Transverse colon (tissue), 4 donors: ENCODE measurements at regions not wholly inside any gene's neighbourhood (a gene's known extent, or its start where the extent isn't known, plus 50 kb on each side); places are given as distances from the start of the nearest gene placed in this dataset.

ENCODE experiments used
- DNase-seq: peaks from one replicate; pipeline ENCODE4 v3.0.0-alpha.2; 2019
- H3K27ac ChIP-seq, 4 donors: fragments of 200-600 bp; sonication (generic); 2 replicates each; pipeline ENCODE4 v1.5.1; 2016 to 2018; ENCODE audit warnings: inconsistent platforms in 4 of 4
- H3K27me3 ChIP-seq: fragments of 200-600 bp; sonication (generic); 2 replicates; pipeline ENCODE4 v1.5.1; 2017; ENCODE audit warnings: inconsistent platforms
- H3K36me3 ChIP-seq, 4 donors: fragments of 200-600 bp; sonication (generic); 2 replicates each; pipeline ENCODE4 v1.5.1; 2017 to 2019; ENCODE audit warnings: inconsistent platforms in 4 of 4
- H3K4me1 ChIP-seq, 4 donors: fragments of 200-600 bp; sonication (generic); 2 replicates each; pipeline ENCODE4 v1.5.1; 2017 to 2020; ENCODE audit warnings: inconsistent platforms in 4 of 4
- H3K4me3 ChIP-seq, 4 donors: fragments of 200-600 bp; sonication (generic); 1 replicate in 1 of 4; 2 replicates in 3 of 4; pipeline versions ENCODE4 v1.5.1 to v1.6.1; 2017 to 2019; ENCODE audit warnings: inconsistent platforms in 4 of 4
- H3K9me3 ChIP-seq, 2 donors: fragments of 200-600 bp; sonication (generic); 2 replicates each; pipeline ENCODE4 v1.5.1; 2017 to 2019; ENCODE audit warnings: inconsistent platforms in 2 of 2
- CTCF ChIP-seq, 5 experiments: fragments of 200-600 bp in 3 of 5; fragments of 450-650 bp in 2 of 5; sonication (generic) in 3 of 5; IDR thresholded peaks; 1 replicate in 2 of 5; 2 replicates in 3 of 5; pipeline ENCODE4 v1.5.1; 2016 to 2017; ENCODE audit warnings: antibody characterized with exemption in 5 of 5, inconsistent platforms in 3 of 5, mild to moderate bottlenecking in 2 of 5, moderate library complexity in 1 of 5
- EP300 ChIP-seq: sonication (generic); formaldehyde crosslinking; IDR thresholded peaks from one replicate; pipeline ENCODE4 v1.6.1; 2017; ENCODE audit warnings: antibody characterized with exemption, low read depth
- POLR2A ChIP-seq: fragments of 450-650 bp; IDR thresholded peaks from one replicate; pipeline ENCODE4 v1.6.1; 2016; ENCODE audit warnings: antibody characterized with exemption, mild to moderate bottlenecking, moderate library complexity
- POLR2AphosphoS5 ChIP-seq, 3 donors: sonication (generic); formaldehyde crosslinking; IDR thresholded peaks; one replicate each; pipeline ENCODE4 v1.6.1; 2016; ENCODE audit warnings: antibody characterized with exemption in 3 of 3
- WGBS, 2 donors: methylation state at CpG; one replicate each; pipeline ENCODE4 v1.1.5; 2018; ENCODE audit warnings: low coverage in 1 of 2; 5-methylcytosine and 5-hydroxymethylcytosine counted together
- in situ Hi-C, 4 donors: fragments of 200-750 bp; cut with MboI; loops; one replicate each; pipeline versions ENCODE4 v1.15.0 to v1.15.1; 2017; ENCODE audit warnings: low sequenced_read_pairs in 3 of 4, low pct_ligation_motif_present in 1 of 4, low pct_unique_long_range_greater_than_20kb in 1 of 4
- intact Hi-C: fragments of 100-400 bp; cut with DNase I; formaldehyde crosslinking; loops from one replicate; pipeline ENCODE4 v1.15.1; 2023; ENCODE audit warnings: low total_unique reads

GRCh38 chr11:129578006-129578405 is 202.4 kb downstream of the BARX2 start:
- no peak overlapping the region for H3K4me3 ChIP-seq
- intact Hi-C loops: no loop called here
- H3K4me1 ChIP-seq: no peaks in the 10 kb centered on the region
- TF ChIP-seq EP300 (no peak), CTCF (IDR thresholded peaks at IDR 0.05) (no peak), POLR2AphosphoS5 (IDR thresholded peaks at IDR 0.05) (no peak), POLR2A (no peak)
- H3K27ac ChIP-seq: no peak overlapping the region
- H3K9me3 ChIP-seq: no peaks in the 10 kb centered on the region
- H3K27me3 ChIP-seq: no peaks in the 10 kb centered on the region
- 93% methylated on average over 4 of the region's 4 CpGs; no CpG with 5 or more reads in 1 of the 2 donors for WGBS, 2 donors
- no peak for DNase-seq
- in situ Hi-C loops: no loop called here
- no peaks in the 10 kb centered on the region for H3K36me3 ChIP-seq

GRCh38 chr11:129580278-129580677 is 204.6 kb downstream of the BARX2 start:
- no peak overlapping the region for H3K4me3 ChIP-seq
- no peak overlapping the region for H3K27ac ChIP-seq
- no peaks in the 10 kb centered on the region for H3K36me3 ChIP-seq
- no peaks in the 10 kb centered on the region for H3K4me1 ChIP-seq
- no peak for DNase-seq
- 80 to 89% methylated on average over 1 to 10 of the region's 10 CpGs for WGBS, 2 donors
- intact Hi-C loops: no loop called here
- no peaks in the 10 kb centered on the region for H3K27me3 ChIP-seq
- H3K9me3 ChIP-seq: no peaks in the 10 kb centered on the region
- no peak for TF ChIP-seq EP300
- no peak for TF ChIP-seq POLR2AphosphoS5 (IDR thresholded peaks at IDR 0.05)
- TF ChIP-seq POLR2A: no peak
- TF ChIP-seq CTCF (IDR thresholded peaks at IDR 0.05): no peak
- in situ Hi-C loops: no loop called here

GRCh38 chr11:129584316-129584715 is 208.7 kb downstream of the BARX2 start:
- Histone ChIP-seq H3K9me3 (no peaks in the 10 kb centered on the region), H3K36me3 (no peaks in the 10 kb centered on the region), H3K4me1 (no peaks in the 10 kb centered on the region), H3K27me3 (no peaks in the 10 kb centered on the region), H3K4me3 (no peak overlapping the region), H3K27ac (no peak overlapping the region)
- in situ Hi-C loops: no loop called here
- 57 to 72% methylated on average over 6 of the region's 6 CpGs for WGBS, 2 donors
- TF ChIP-seq POLR2AphosphoS5 (IDR thresholded peaks at IDR 0.05) (no peak), CTCF (IDR thresholded peaks at IDR 0.05) (no peak), EP300 (no peak), POLR2A (no peak)
- DNase-seq: no peak
- intact Hi-C loops: no loop called here

GRCh38 chr11:129589190-129589860 is 213.7 kb downstream of the BARX2 start:
- no peaks in the 10 kb centered on the region for H3K9me3 ChIP-seq
- no peaks in the 10 kb centered on the region for H3K36me3 ChIP-seq
- in situ Hi-C loops (no loop called here), intact Hi-C loops (no loop called here)
- no peak for TF ChIP-seq POLR2A
- no peak for TF ChIP-seq CTCF (IDR thresholded peaks at IDR 0.05)
- TF ChIP-seq EP300: no peak
- no peak for TF ChIP-seq POLR2AphosphoS5 (IDR thresholded peaks at IDR 0.05)
- WGBS, 2 donors: 26 to 38% methylated on average over 4 to 5 of the region's 5 CpGs
- no peak overlapping the region for H3K4me3 ChIP-seq
- H3K27me3 ChIP-seq: no peaks in the 10 kb centered on the region
- H3K27ac ChIP-seq: no peak overlapping the region
- DNase-seq: no peak
- no peaks in the 10 kb centered on the region for H3K4me1 ChIP-seq
